ENCODE measurements at regions not wholly inside any gene's neighbourhood (a gene's known extent, or its start where the extent isn't known, plus 50 kb on each side); places are given as distances from the start of the nearest gene placed in this dataset.

- Histone ChIP-seq H3K27ac (ENCODE audit: insufficient read depth, low read length, poor library complexity, severe bottlenecking) (no peak overlapping the region), H3K4me1 (ENCODE audit: control insufficient read depth, insufficient read depth, low read length, poor library complexity, severe bottlenecking) (no peaks in the 10 kb centered on the region), H3K36me3 (ENCODE audit: control insufficient read depth, insufficient read depth, low read length) (no peaks in the 10 kb centered on the region), H3K9me3 (ENCODE audit: control insufficient read depth in 2 of 2, low read length in 2 of 2) (no peaks in the 10 kb centered on the region), H3K4me3 (ENCODE audit: low read depth, low read length) (no peak overlapping the region), H3K27me3 (ENCODE audit: control insufficient read depth, insufficient read depth, low read length) (no peaks in the 10 kb centered on the region)
- Mint-ChIP-seq H3K4me1 (no peaks in the 10 kb centered on the region), H3K36me3 (no peaks in the 10 kb centered on the region), H3K27me3 (no peaks in the 10 kb centered on the region), H3K27ac (no peak overlapping the region), H3K9me3 (peaks cover 0 to 5% (median 4%) of the 10 kb centered on the region in 7 donors), H3K4me3 (no peak overlapping the region)
- DNase-seq, result no peak
- ATAC-seq (ENCODE audit: low read depth in 2 of 2), result no peak
These were observed 324.0 kb upstream of the NEGR1 start for GRCh38 chr1:72606216-72606810.

- no peaks in the 10 kb centered on the region for H3K36me3 ChIP-seq (ENCODE audit: control insufficient read depth, insufficient read depth, low read length)
- peaks cover 0 to 6% (median 3%) of the 10 kb centered on the region in 7 donors for H3K9me3 Mint-ChIP-seq
- H3K27me3 ChIP-seq (ENCODE audit: control insufficient read depth, insufficient read depth, low read length), result no peaks in the 10 kb centered on the region
- H3K27ac ChIP-seq (ENCODE audit: insufficient read depth, low read length, poor library complexity, severe bottlenecking), result no peak overlapping the region
- no peaks in the 10 kb centered on the region for H3K4me1 Mint-ChIP-seq
- no peak for DNase-seq
- no peak for ATAC-seq (ENCODE audit: low read depth in 2 of 2)
- no peaks in the 10 kb centered on the region for H3K4me1 ChIP-seq (ENCODE audit: control insufficient read depth, insufficient read depth, low read length, poor library complexity, severe bottlenecking)
- no peaks in the 10 kb centered on the region for H3K9me3 ChIP-seq (ENCODE audit: control insufficient read depth in 2 of 2, low read length in 2 of 2)
- H3K4me3 ChIP-seq (ENCODE audit: low read depth, low read length), result no peak overlapping the region
- no peak overlapping the region for H3K27ac Mint-ChIP-seq
- no peaks in the 10 kb centered on the region for H3K27me3 Mint-ChIP-seq
- no peak overlapping the region for H3K4me3 Mint-ChIP-seq
- H3K36me3 Mint-ChIP-seq, result no peaks in the 10 kb centered on the region
These were observed 318.8 kb upstream of the NEGR1 start for GRCh38 chr1:72601035-72601674.

GRCh38 chr1:72586023-72586685 is 303.8 kb upstream of the NEGR1 start:
- H3K4me1 Mint-ChIP-seq, result no peaks in the 10 kb centered on the region
- no peaks in the 10 kb centered on the region for H3K27me3 Mint-ChIP-seq
- no peaks in the 10 kb centered on the region for H3K36me3 Mint-ChIP-seq
- no peak overlapping the region for H3K4me3 ChIP-seq (ENCODE audit: low read depth, low read length)
- H3K9me3 Mint-ChIP-seq, result peaks cover 2 to 12% (median 7%) of the 10 kb centered on the region in 7 donors
- H3K4me1 ChIP-seq (ENCODE audit: control insufficient read depth, insufficient read depth, low read length, poor library complexity, severe bottlenecking), result no peaks in the 10 kb centered on the region
- ATAC-seq (ENCODE audit: low read depth in 2 of 2) (no peak), DNase-seq (no peak)
- H3K27ac ChIP-seq (ENCODE audit: insufficient read depth, low read length, poor library complexity, severe bottlenecking), result no peak overlapping the region
- no peak overlapping the region for H3K4me3 Mint-ChIP-seq
- H3K36me3 ChIP-seq (ENCODE audit: control insufficient read depth, insufficient read depth, low read length), result no peaks in the 10 kb centered on the region
- H3K27me3 ChIP-seq (ENCODE audit: control insufficient read depth, insufficient read depth, low read length), result no peaks in the 10 kb centered on the region
- no peaks in the 10 kb centered on the region for H3K9me3 ChIP-seq (ENCODE audit: control insufficient read depth in 2 of 2, low read length in 2 of 2)
- H3K27ac Mint-ChIP-seq, result no peak overlapping the region

- no peaks in the 10 kb centered on the region for H3K27me3 Mint-ChIP-seq
These were observed 297.3 kb upstream of the NEGR1 start for GRCh38 chr1:72579629-72580028.

GRCh38 chr1:72570815-72571214 is 288.5 kb upstream of the NEGR1 start:
- no peaks in the 10 kb centered on the region for H3K36me3 Mint-ChIP-seq
- no peak overlapping the region for H3K27ac Mint-ChIP-seq
- no peaks in the 10 kb centered on the region for H3K27me3 Mint-ChIP-seq
- no peak for ATAC-seq (ENCODE audit: low read depth in 2 of 2)
- H3K4me1 Mint-ChIP-seq, result no peaks in the 10 kb centered on the region
- H3K36me3 ChIP-seq (ENCODE audit: control insufficient read depth, insufficient read depth, low read length), result no peaks in the 10 kb centered on the region
- no peaks in the 10 kb centered on the region for H3K4me1 ChIP-seq (ENCODE audit: control insufficient read depth, insufficient read depth, low read length, poor library complexity, severe bottlenecking)
- H3K27ac ChIP-seq (ENCODE audit: insufficient read depth, low read length, poor library complexity, severe bottlenecking), result no peak overlapping the region
- H3K9me3 ChIP-seq (ENCODE audit: control insufficient read depth in 2 of 2, low read length in 2 of 2), result no peaks in the 10 kb centered on the region
- H3K4me3 Mint-ChIP-seq, result no peak overlapping the region
- no peak for DNase-seq
- H3K9me3 Mint-ChIP-seq, result peaks cover 0 to 23% (median 5%) of the 10 kb centered on the region in 7 donors
- no peak overlapping the region for H3K4me3 ChIP-seq (ENCODE audit: low read depth, low read length)
- H3K27me3 ChIP-seq (ENCODE audit: control insufficient read depth, insufficient read depth, low read length), result no peaks in the 10 kb centered on the region

More at GRCh38 chr1:72579629-72580028, 297.3 kb upstream of the NEGR1 start:
- Histone ChIP-seq H3K4me3 (ENCODE audit: low read depth, low read length) (no peak overlapping the region), H3K4me1 (ENCODE audit: control insufficient read depth, insufficient read depth, low read length, poor library complexity, severe bottlenecking) (no peaks in the 10 kb centered on the region), H3K27ac (ENCODE audit: insufficient read depth, low read length, poor library complexity, severe bottlenecking) (no peak overlapping the region), H3K36me3 (ENCODE audit: control insufficient read depth, insufficient read depth, low read length) (no peaks in the 10 kb centered on the region), H3K9me3 (ENCODE audit: control insufficient read depth in 2 of 2, low read length in 2 of 2) (no peaks in the 10 kb centered on the region), H3K27me3 (ENCODE audit: control insufficient read depth, insufficient read depth, low read length) (no peaks in the 10 kb centered on the region)
- DNase-seq (no peak), ATAC-seq (ENCODE audit: low read depth in 2 of 2) (no peak)
- no peak overlapping the region for H3K4me3 Mint-ChIP-seq
- H3K4me1 Mint-ChIP-seq, result no peaks in the 10 kb centered on the region
- H3K36me3 Mint-ChIP-seq, result no peaks in the 10 kb centered on the region
- H3K27ac Mint-ChIP-seq, result no peak overlapping the region
- H3K9me3 Mint-ChIP-seq, result peaks cover 0 to 8% (median 4%) of the 10 kb centered on the region in 7 donors

GRCh38 chr1:72568113-72568512 is 285.8 kb upstream of the NEGR1 start:
- no peak for ATAC-seq (ENCODE audit: low read depth in 2 of 2)
- H3K4me3 Mint-ChIP-seq, result no peak overlapping the region
- DNase-seq, result no peak
- Histone ChIP-seq H3K4me1 (ENCODE audit: control insufficient read depth, insufficient read depth, low read length, poor library complexity, severe bottlenecking) (no peaks in the 10 kb centered on the region), H3K27me3 (ENCODE audit: control insufficient read depth, insufficient read depth, low read length) (no peaks in the 10 kb centered on the region), H3K4me3 (ENCODE audit: low read depth, low read length) (no peak overlapping the region), H3K36me3 (ENCODE audit: control insufficient read depth, insufficient read depth, low read length) (no peaks in the 10 kb centered on the region), H3K27ac (ENCODE audit: insufficient read depth, low read length, poor library complexity, severe bottlenecking) (no peak overlapping the region), H3K9me3 (ENCODE audit: control insufficient read depth in 2 of 2, low read length in 2 of 2) (no peaks in the 10 kb centered on the region)
- H3K36me3 Mint-ChIP-seq, result no peaks in the 10 kb centered on the region
- H3K27me3 Mint-ChIP-seq, result no peaks in the 10 kb centered on the region
- H3K4me1 Mint-ChIP-seq, result no peaks in the 10 kb centered on the region
- H3K9me3 Mint-ChIP-seq, result peaks cover 0 to 18% (median 3%) of the 10 kb centered on the region in 7 donors
- H3K27ac Mint-ChIP-seq, result no peak overlapping the region

- Histone ChIP-seq H3K27ac (ENCODE audit: insufficient read depth, low read length, poor library complexity, severe bottlenecking) (no peak overlapping the region), H3K4me1 (ENCODE audit: control insufficient read depth, insufficient read depth, low read length, poor library complexity, severe bottlenecking) (no peaks in the 10 kb centered on the region), H3K27me3 (ENCODE audit: control insufficient read depth, insufficient read depth, low read length) (no peaks in the 10 kb centered on the region), H3K4me3 (ENCODE audit: low read depth, low read length) (no peak overlapping the region), H3K9me3 (ENCODE audit: control insufficient read depth in 2 of 2, low read length in 2 of 2) (no peaks in the 10 kb centered on the region), H3K36me3 (ENCODE audit: control insufficient read depth, insufficient read depth, low read length) (no peaks in the 10 kb centered on the region)
- H3K36me3 Mint-ChIP-seq, result no peaks in the 10 kb centered on the region
- H3K27ac Mint-ChIP-seq, result no peak overlapping the region
- peaks cover 0 to 18% (median 3%) of the 10 kb centered on the region in 7 donors for H3K9me3 Mint-ChIP-seq
- H3K27me3 Mint-ChIP-seq, result no peaks in the 10 kb centered on the region
- no peak for ATAC-seq (ENCODE audit: low read depth in 2 of 2)
- no peak overlapping the region for H3K4me3 Mint-ChIP-seq
- no peaks in the 10 kb centered on the region for H3K4me1 Mint-ChIP-seq
- DNase-seq, result no peak
These were observed 285.2 kb upstream of the NEGR1 start for GRCh38 chr1:72567521-72567920.

All from CD4-positive, CD25-positive, alpha-beta regulatory T cell (primary cell).